Hepatocyte (in vitro differentiated cells): ENCODE measurements at regions not wholly inside any gene's neighbourhood (a gene's known extent, or its start where the extent isn't known, plus 50 kb on each side); places are given as distances from the start of the nearest gene placed in this dataset.
"Not testable (repeated sequence)": the region's sequence is repeated elsewhere in the genome, so short reads cannot be mapped to it uniquely, and the experiment has no call there.

Experiments
- DNase-seq: peaks from one replicate; pipeline ENCODE4 v3.0.0-alpha.2; 2016; ENCODE audit warnings: low spot score
- H2AFZ ChIP-seq: fragments of 200-600 bp; sonication (generic); 2 replicates; pipeline ENCODE4 v1.6.0; 2016; ENCODE audit warnings: antibody characterized with exemption, mild to moderate bottlenecking
- H3K27ac ChIP-seq: fragments of 200-600 bp; sonication (generic); 2 replicates; pipeline ENCODE4 v1.5.1; 2016; ENCODE audit warnings: mild to moderate bottlenecking
- H3K27me3 ChIP-seq: fragments of 200-600 bp; sonication (generic); 2 replicates; pipeline ENCODE4 v1.6.1; 2016
- H3K36me3 ChIP-seq: fragments of 200-600 bp; sonication (generic); replicated peaks from 2 replicates; pipeline ENCODE4 v1.5.1; 2016; ENCODE audit warnings: low read depth; ENCODE audit not compliant: insufficient read depth
- H3K4me1 ChIP-seq: fragments of 200-600 bp; sonication (generic); 2 replicates; pipeline ENCODE4 v1.5.1; 2016; ENCODE audit warnings: mild to moderate bottlenecking, moderate library complexity; ENCODE audit not compliant: insufficient read depth
- H3K4me2 ChIP-seq: fragments of 200-600 bp; sonication (generic); 2 replicates; pipeline ENCODE4 v1.6.0; 2016
- H3K4me3 ChIP-seq: fragments of 200-600 bp; sonication (generic); 2 replicates; pipeline ENCODE4 v1.5.1; 2016; ENCODE audit warnings: mild to moderate bottlenecking
- H3K79me2 ChIP-seq: fragments of 200-600 bp; sonication (generic); 2 replicates; pipeline ENCODE4 v1.6.0; 2017; ENCODE audit warnings: mild to moderate bottlenecking
- H3K9me2 ChIP-seq: fragments of 200-600 bp; sonication (generic); replicated peaks from 2 replicates; pipeline ENCODE4 v1.6.0; 2017; ENCODE audit warnings: mild to moderate bottlenecking; ENCODE audit not compliant: insufficient read depth
- H3K9me3 ChIP-seq: fragments of 200-600 bp; sonication (generic); 2 replicates; pipeline ENCODE4 v1.5.1; 2016; ENCODE audit warnings: low read depth, mild to moderate bottlenecking
- H4K20me1 ChIP-seq: fragments of 200-600 bp; sonication (generic); 2 replicates; pipeline ENCODE4 v1.6.0; 2016; ENCODE audit warnings: mild to moderate bottlenecking; ENCODE audit not compliant: insufficient read depth, poor library complexity, severe bottlenecking
- CTCF ChIP-seq: fragments of 200-600 bp; sonication (generic); IDR thresholded peaks from 2 replicates; pipeline ENCODE4 v1.5.1; 2016; ENCODE audit warnings: antibody characterized with exemption, mild to moderate bottlenecking; ENCODE audit not compliant: poor library complexity
- EZH2 ChIP-seq: fragments of 200-600 bp; sonication (generic); IDR thresholded peaks from 2 replicates; pipeline ENCODE4 v1.6.1; 2016; ENCODE audit warnings: antibody characterized with exemption, mild to moderate bottlenecking, borderline replicate concordance
- EZH2phosphoT487 ChIP-seq: fragments of 200-600 bp; sonication (generic); IDR thresholded peaks from one replicate; pipeline ENCODE4 v1.6.1; 2018; ENCODE audit warnings: antibody characterized with exemption, mild to moderate bottlenecking, low read depth, moderate library complexity; ENCODE audit not compliant: unreplicated experiment, severe bottlenecking
- WGBS: methylation state at CpG from one replicate; pipeline ENCODE4 v1.1.6; 2016; ENCODE audit warnings: low lambda C conversion rate; ENCODE audit errors: missing lambda C conversion rate; 5-methylcytosine and 5-hydroxymethylcytosine counted together

GRCh38 chr1:188641566-188642211 is 1812.9 kb downstream of the PLA2G4A start:
- Histone ChIP-seq H4K20me1 (no peaks in the 10 kb centered on the region), H3K36me3 (no peaks in the 10 kb centered on the region), H3K9me3 (no peaks in the 10 kb centered on the region), H3K4me2 (no peak overlapping the region), H3K27me3 (no peaks in the 10 kb centered on the region), H3K4me1 (no peaks in the 10 kb centered on the region), H3K79me2 (no peaks in the 10 kb centered on the region), H3K27ac (no peak overlapping the region), H3K9me2 (no peaks in the 10 kb centered on the region), H2AFZ (no peak overlapping the region), H3K4me3 (no peak overlapping the region)
- no peak for DNase-seq
- WGBS, result 84% methylated on average over 2 of the region's 2 CpGs
- no peak for TF ChIP-seq EZH2phosphoT487
- TF ChIP-seq EZH2, result no peak
- no peak for TF ChIP-seq CTCF

GRCh38 chr1:188642704-188643103 is 1814.0 kb downstream of the PLA2G4A start:
- no peaks in the 10 kb centered on the region for H3K36me3 ChIP-seq
- no peak for DNase-seq
- H3K4me1 ChIP-seq, result no peaks in the 10 kb centered on the region
- no peaks in the 10 kb centered on the region for H3K79me2 ChIP-seq
- no peak overlapping the region for H3K27ac ChIP-seq
- H3K4me2 ChIP-seq, result no peak overlapping the region
- no peaks in the 10 kb centered on the region for H3K27me3 ChIP-seq
- TF ChIP-seq CTCF (no peak), EZH2 (no peak), EZH2phosphoT487 (no peak)
- no peak overlapping the region for H3K4me3 ChIP-seq
- WGBS, result 92% methylated on average over 5 of the region's 5 CpGs
- no peak overlapping the region for H2AFZ ChIP-seq
- no peaks in the 10 kb centered on the region for H3K9me2 ChIP-seq
- no peaks in the 10 kb centered on the region for H4K20me1 ChIP-seq
- no peaks in the 10 kb centered on the region for H3K9me3 ChIP-seq

GRCh38 chr1:188652678-188653077 is 1823.9 kb downstream of the PLA2G4A start:
- WGBS, result 73% methylated on average over 1 of the region's 1 CpG
- Histone ChIP-seq H3K79me2 (no peaks in the 10 kb centered on the region), H3K9me2 (no peaks in the 10 kb centered on the region), H3K27me3 (no peaks in the 10 kb centered on the region), H4K20me1 (no peaks in the 10 kb centered on the region), H3K4me3 (no peak overlapping the region), H3K27ac (no peak overlapping the region), H2AFZ (no peak overlapping the region), H3K9me3 (no peaks in the 10 kb centered on the region), H3K4me2 (no peak overlapping the region), H3K4me1 (no peaks in the 10 kb centered on the region), H3K36me3 (no peaks in the 10 kb centered on the region)
- DNase-seq, result no peak
- no peak for TF ChIP-seq CTCF
- no peak for TF ChIP-seq EZH2phosphoT487
- no peak for TF ChIP-seq EZH2

GRCh38 chr1:188655966-188656365 is 1821.7 kb downstream of the BRINP3 start:
- not testable (repeated sequence) for H3K27ac ChIP-seq, H3K9me2 ChIP-seq

More at GRCh38 chr1:188655966-188656365, 1821.7 kb downstream of the BRINP3 start:
- not testable (repeated sequence) for H3K27me3 ChIP-seq, H3K4me1 ChIP-seq, H3K9me3 ChIP-seq, H3K4me3 ChIP-seq, DNase-seq, H2AFZ ChIP-seq, H3K36me3 ChIP-seq, H4K20me1 ChIP-seq, H3K4me2 ChIP-seq, H3K79me2 ChIP-seq
- WGBS, result 94% methylated on average over 16 of the region's 16 CpGs
